Erythroblast (primary cell): ENCODE measurements at regions not wholly inside any gene's neighbourhood (a gene's known extent, or its start where the extent isn't known, plus 50 kb on each side); places are given as distances from the start of the nearest gene placed in this dataset.

ENCODE experiments used
- GATA1 ChIP-seq: IDR thresholded peaks from 2 replicates; pipeline ENCODE4 v1.6.1; 2011; ENCODE audit warnings: low read depth, mild to moderate bottlenecking, control low read depth, low read length, moderate library complexity
- POLR2A ChIP-seq: IDR thresholded peaks from 2 replicates; pipeline ENCODE4 v1.6.1; 2011; ENCODE audit warnings: mild to moderate bottlenecking, low read length

DNA sequence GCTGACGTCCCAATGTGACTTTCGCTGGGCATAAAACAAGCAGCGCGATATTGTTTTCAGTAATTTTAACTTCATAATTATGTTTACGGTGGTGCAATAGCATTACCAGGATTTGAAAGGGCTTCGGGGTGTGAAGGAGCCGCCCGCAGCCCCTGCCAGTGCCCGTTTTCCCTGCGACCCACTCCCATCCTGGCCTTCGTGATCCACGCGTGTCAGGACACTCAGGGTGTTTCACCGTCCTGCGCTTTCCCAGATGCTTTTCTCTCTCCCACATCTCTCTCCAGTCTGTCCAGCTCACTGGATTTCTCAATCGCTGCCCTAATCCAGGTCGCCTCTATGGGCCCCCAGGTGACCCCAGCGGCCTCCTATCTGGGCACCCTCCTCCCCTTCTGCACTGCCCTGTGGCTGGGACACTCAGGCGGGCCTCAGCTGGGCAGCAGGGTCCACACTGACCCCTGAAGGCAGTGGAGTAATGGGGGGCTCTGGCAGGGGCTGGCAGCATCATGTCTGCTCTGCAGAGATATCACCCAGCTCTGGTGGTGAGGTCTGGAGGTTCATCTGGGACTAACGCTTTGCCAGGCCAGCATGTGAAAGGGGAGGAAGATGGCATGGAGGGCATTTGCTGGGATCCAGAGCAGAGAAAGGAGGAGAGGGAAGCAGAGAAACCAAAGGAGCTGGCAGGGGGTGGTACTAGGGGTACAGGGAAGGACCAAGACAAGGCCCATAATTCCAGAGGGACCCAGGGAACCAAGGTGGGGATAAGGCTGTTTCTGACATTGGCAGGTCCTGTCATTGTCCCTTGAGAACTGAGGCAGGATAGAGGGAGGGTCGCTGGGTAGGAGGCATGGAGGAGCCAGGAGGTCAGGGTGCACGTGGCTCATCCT, 622.8 kb downstream of the BRD1 start:
- no peak for TF ChIP-seq POLR2A
- no peak for TF ChIP-seq GATA1
